ENCODE measurements at regions not wholly inside any gene's neighbourhood (a gene's known extent, or its start where the extent isn't known, plus 50 kb on each side); places are given as distances from the start of the nearest gene placed in this dataset.

- intact Hi-C loops (cut with DNase I): no loop called here
- DNase-seq (no peak), ATAC-seq (no peak)
- TF ChIP-seq, protein P1, sequence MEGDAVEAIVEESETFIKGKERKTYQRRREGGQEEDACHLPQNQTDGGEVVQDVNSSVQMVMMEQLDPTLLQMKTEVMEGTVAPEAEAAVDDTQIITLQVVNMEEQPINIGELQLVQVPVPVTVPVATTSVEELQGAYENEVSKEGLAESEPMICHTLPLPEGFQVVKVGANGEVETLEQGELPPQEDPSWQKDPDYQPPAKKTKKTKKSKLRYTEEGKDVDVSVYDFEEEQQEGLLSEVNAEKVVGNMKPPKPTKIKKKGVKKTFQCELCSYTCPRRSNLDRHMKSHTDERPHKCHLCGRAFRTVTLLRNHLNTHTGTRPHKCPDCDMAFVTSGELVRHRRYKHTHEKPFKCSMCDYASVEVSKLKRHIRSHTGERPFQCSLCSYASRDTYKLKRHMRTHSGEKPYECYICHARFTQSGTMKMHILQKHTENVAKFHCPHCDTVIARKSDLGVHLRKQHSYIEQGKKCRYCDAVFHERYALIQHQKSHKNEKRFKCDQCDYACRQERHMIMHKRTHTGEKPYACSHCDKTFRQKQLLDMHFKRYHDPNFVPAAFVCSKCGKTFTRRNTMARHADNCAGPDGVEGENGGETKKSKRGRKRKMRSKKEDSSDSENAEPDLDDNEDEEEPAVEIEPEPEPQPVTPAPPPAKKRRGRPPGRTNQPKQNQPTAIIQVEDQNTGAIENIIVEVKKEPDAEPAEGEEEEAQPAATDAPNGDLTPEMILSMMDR (IDR thresholded peaks at IDR 0.05): no peak
- Histone ChIP-seq H3K27me3 (no peaks in the 10 kb centered on the region), H3K4me1 (no peaks in the 10 kb centered on the region), H3K4me3 (no peak overlapping the region), H3K27ac (no peak overlapping the region), H3K9me3 (peaks cover 0 to 38% (median 8%) of the 10 kb centered on the region in 11 donors), H3K36me3 (no peaks in the 10 kb centered on the region)
- WGBS, 2 donors: 86 to 88% methylated on average over 4 of the region's 4 CpGs
Measured at GRCh38 chr10:4442296-4442695, 383.7 kb upstream of the AKR1E2 start.

- no peak for DNase-seq
- ATAC-seq: no peak
- Histone ChIP-seq H3K4me3 (no peak overlapping the region), H3K4me1 (no peaks in the 10 kb centered on the region), H3K27me3 (no peaks in the 10 kb centered on the region), H3K27ac (no peak overlapping the region), H3K9me3 (peaks cover 0 to 38% (median 8%) of the 10 kb centered on the region in 11 donors), H3K36me3 (no peaks in the 10 kb centered on the region)
- intact Hi-C loops (cut with DNase I): no loop called here
- TF ChIP-seq, protein P1 (IDR thresholded peaks at IDR 0.05): no peak
- WGBS, 2 donors: 95 to 97% methylated on average over 5 of the region's 5 CpGs
Measured at GRCh38 chr10:4440260-4440659, 385.7 kb upstream of the AKR1E2 start.

- Histone ChIP-seq H3K36me3 (no peaks in the 10 kb centered on the region), H3K27me3 (no peaks in the 10 kb centered on the region), H3K27ac (no peak overlapping the region), H3K4me3 (no peak overlapping the region), H3K9me3 (peaks cover 0 to 13% (median 4%) of the 10 kb centered on the region in 11 donors), H3K4me1 (no peaks in the 10 kb centered on the region)
- ATAC-seq: no peak
- no peak for DNase-seq
- 88 to 91% methylated on average over 1 of the region's 1 CpG for whole genome bisulfite sequencing, 2 donors
- TF ChIP-seq, protein P1 (IDR thresholded peaks at IDR 0.05): no peak
- intact Hi-C loops (cut with DNase I): no loop called here
Measured at GRCh38 chr10:4437791-4438190, 388.2 kb upstream of the AKR1E2 start.

- Histone ChIP-seq H3K4me1 (no peaks in the 10 kb centered on the region), H3K27ac (no peak overlapping the region), H3K36me3 (no peaks in the 10 kb centered on the region), H3K9me3 (peaks cover 0 to 6% (median under 1%) of the 10 kb centered on the region in 11 donors), H3K4me3 (no peak overlapping the region), H3K27me3 (no peaks in the 10 kb centered on the region)
- TF ChIP-seq, protein P1 (IDR thresholded peaks at IDR 0.05): no peak
- intact Hi-C loops (cut with DNase I): no loop called here
- 89 to 92% methylated on average over 7 of the region's 7 CpGs for WGBS, 2 donors
- DNase-seq: no peak
- ATAC-seq: no peak
Measured at GRCh38 chr10:4437061-4437460, 388.9 kb upstream of the AKR1E2 start.
